ENCODE measurements at regions not wholly inside any gene's neighbourhood (a gene's known extent, or its start where the extent isn't known, plus 50 kb on each side); places are given as distances from the start of the nearest gene placed in this dataset.

DNA sequence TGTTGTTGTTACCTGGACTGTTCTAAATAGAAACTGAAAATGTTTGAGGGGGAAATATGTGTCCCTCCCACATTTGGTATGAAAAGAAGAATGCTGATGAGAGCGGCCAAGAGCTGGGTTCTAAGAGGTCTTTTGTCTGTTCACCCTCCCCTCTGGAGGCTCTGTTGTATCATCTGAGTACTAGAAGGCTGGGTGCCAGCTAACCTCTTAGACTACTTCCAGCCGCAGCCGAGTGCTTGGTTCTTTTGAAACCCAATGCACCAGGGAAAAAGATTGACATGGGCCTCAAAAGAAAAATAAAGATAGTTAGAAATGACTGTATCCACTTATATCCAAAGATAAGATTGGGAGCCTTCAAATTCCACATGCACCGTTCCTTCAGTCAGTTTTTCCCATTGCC, 255.9 kb downstream of the TXNL1 start (continued):
- no peak for TF ChIP-seq SMAD1 (IDR thresholded peaks at IDR 0.05; ENCODE audit: low read depth, low read length, partially characterized antibody)
- TF ChIP-seq KAT8 (IDR thresholded peaks at IDR 0.05; ENCODE audit: low read depth), result no peak
- TF ChIP-seq, protein P1, sequence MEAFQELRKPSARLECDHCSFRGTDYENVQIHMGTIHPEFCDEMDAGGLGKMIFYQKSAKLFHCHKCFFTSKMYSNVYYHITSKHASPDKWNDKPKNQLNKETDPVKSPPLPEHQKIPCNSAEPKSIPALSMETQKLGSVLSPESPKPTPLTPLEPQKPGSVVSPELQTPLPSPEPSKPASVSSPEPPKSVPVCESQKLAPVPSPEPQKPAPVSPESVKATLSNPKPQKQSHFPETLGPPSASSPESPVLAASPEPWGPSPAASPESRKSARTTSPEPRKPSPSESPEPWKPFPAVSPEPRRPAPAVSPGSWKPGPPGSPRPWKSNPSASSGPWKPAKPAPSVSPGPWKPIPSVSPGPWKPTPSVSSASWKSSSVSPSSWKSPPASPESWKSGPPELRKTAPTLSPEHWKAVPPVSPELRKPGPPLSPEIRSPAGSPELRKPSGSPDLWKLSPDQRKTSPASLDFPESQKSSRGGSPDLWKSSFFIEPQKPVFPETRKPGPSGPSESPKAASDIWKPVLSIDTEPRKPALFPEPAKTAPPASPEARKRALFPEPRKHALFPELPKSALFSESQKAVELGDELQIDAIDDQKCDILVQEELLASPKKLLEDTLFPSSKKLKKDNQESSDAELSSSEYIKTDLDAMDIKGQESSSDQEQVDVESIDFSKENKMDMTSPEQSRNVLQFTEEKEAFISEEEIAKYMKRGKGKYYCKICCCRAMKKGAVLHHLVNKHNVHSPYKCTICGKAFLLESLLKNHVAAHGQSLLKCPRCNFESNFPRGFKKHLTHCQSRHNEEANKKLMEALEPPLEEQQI (IDR thresholded peaks at IDR 0.05), result no peak
- TF ChIP-seq ZBED1 (IDR thresholded peaks at IDR 0.05), result no peak
- no peak for TF ChIP-seq POLR2A (conservative IDR thresholded peaks at IDR 0.05)
- TF ChIP-seq, protein P2, sequence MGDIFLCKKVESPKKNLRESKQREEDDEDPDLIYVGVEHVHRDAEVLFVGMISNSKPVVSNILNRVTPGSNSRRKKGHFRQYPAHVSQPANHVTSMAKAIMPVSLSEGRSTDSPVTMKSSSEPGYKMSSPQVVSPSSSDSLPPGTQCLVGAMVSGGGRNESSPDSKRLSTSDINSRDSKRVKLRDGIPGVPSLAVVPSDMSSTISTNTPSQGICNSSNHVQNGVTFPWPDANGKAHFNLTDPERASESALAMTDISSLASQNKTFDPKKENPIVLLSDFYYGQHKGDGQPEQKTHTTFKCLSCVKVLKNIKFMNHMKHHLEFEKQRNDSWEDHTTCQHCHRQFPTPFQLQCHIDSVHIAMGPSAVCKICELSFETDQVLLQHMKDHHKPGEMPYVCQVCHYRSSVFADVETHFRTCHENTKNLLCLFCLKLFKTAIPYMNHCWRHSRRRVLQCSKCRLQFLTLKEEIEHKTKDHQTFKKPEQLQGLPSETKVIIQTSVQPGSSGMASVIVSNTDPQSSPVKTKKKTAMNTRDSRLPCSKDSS (IDR thresholded peaks at IDR 0.05; ENCODE audit: low read depth, partially characterized antibody), result no peak
- TF ChIP-seq NEUROD1 (IDR thresholded peaks at IDR 0.05; ENCODE audit: borderline replicate concordance, low read depth, low read length, partially characterized antibody), result no peak
- no peak for TF ChIP-seq FOXK1 (CRISPR knock-in tag; IDR thresholded peaks at IDR 0.05; ENCODE audit: borderline replicate concordance)
- TF ChIP-seq SLC30A9 (CRISPR knock-in tag; IDR thresholded peaks at IDR 0.05), result no peak
- TF ChIP-seq EGR1 (conservative IDR thresholded peaks at IDR 0.05), result no peak
- TF ChIP-seq OTX1 (CRISPR knock-in tag; IDR thresholded peaks at IDR 0.05), result no peak
- no peak for TF ChIP-seq DIDO1 (tag; IDR thresholded peaks at IDR 0.05; ENCODE audit: low read depth)
